NCI-H146 (cell line): ENCODE measurements at regions not wholly inside any gene's neighbourhood (a gene's known extent, or its start where the extent isn't known, plus 50 kb on each side); places are given as distances from the start of the nearest gene placed in this dataset.
"Not testable (repeated sequence)": the region's sequence is repeated elsewhere in the genome, so short reads cannot be mapped to it uniquely, and the experiment has no call there.

ENCODE experiments used
- DNase-seq: peaks from one replicate; lab custom pipeline; 2025; lab: John Stamatoyannopoulos, UW

GRCh38 chr11:33527738-33528137 is 172.9 kb downstream of the C11orf91 start:
- not testable (repeated sequence) for DNase-seq

DNA sequence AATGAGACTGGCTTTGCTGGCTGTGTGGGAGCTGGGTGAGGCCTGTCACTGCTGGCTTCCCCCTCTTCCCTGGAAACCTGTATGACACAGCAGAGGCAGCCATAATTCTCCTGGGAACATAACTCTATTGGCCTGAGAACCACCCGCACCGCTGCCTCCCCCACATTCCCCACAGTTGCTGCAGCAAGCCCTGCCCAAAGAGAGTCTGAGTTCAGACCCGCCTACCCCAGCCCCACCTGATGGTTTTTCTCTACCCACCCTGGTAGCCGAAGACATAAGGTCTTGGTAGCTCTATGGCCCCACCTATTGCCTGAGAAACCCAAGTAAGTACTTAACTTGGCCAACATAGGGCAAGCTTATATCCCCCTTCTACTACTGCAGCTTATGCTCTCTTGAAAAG is 174.8 kb downstream of the C11orf91 start:
- no peak for DNase-seq

DNA sequence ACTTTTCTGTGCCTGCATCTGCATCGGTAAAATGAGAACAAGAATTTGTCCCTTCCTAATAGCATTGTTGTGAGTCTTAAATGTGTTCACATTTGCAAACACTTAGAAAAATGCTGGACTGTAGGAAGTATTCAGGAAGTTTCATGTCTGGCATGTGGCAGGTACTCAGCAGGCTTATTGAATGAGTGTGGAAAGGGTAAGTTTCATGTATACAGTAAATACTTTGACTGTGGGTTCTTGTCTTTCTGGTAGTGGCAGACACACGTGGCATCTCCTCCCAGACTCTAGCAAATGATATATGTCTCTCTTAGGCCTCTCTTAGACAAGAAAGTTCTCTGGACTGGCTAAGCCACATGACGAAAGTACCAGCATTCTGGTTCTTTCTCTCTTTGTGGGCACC is 179.2 kb downstream of the C11orf91 start:
- DNase-seq, result no peak

GRCh38 chr11:33520112-33520511 is 180.5 kb downstream of the C11orf91 start:
- DNase-seq, result no peak

DNA sequence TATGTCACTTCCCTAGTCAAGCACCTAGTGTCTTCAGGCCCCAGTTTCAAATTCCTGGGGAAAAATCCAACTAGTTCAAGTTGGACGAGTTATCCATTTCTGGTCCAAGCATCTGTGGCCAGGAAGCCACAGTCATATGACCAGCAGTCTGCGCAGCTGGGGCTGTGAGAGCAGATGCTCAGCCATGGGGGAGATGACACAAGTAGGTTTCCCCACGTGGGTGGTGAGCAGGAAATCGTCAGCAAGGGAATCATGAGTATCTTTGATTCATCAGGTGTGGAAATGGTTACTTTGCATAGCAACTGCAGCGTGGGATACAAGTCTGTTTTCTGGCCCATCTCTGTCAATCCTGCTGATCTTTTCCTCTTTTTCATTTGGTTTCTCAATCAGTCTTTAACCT is 185.3 kb downstream of the C11orf91 start:
- DNase-seq, result no peak

GRCh38 chr11:33514079-33514925 is 186.3 kb downstream of the C11orf91 start:
- no peak for DNase-seq

GRCh38 chr11:33509632-33510031 is 191.0 kb downstream of the C11orf91 start:
- no peak for DNase-seq

DNA sequence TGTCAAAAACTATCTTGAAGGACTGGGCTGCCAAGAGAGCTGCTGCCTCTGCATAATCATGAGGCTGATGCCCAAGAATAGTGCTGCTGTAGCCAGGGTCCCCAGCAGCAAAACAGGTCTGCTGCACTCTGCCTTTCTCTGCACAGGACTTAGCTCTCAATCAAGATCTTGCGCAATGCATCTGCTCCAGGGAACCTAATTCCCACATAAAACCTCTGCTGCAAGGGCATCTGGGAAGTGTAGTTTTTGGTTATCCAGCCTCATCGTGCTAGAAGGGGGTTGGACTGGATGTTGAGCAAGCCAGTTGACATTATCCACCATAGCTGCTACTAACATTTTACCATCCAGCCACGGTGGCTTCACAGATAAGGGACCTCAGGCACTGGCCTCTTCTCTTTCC is 192.7 kb downstream of the C11orf91 start:
- DNase-seq, result no peak

GRCh38 chr11:33507356-33507755 is 193.3 kb downstream of the C11orf91 start:
- no peak for DNase-seq

GRCh38 chr11:33505093-33505492 is 195.5 kb downstream of the C11orf91 start:
- no peak for DNase-seq

GRCh38 chr11:33500861-33501479 is 199.7 kb downstream of the C11orf91 start:
- DNase-seq, result no peak

- no peak for DNase-seq
Measured at GRCh38 chr11:33500332-33500731, 200.3 kb downstream of the C11orf91 start.

DNA sequence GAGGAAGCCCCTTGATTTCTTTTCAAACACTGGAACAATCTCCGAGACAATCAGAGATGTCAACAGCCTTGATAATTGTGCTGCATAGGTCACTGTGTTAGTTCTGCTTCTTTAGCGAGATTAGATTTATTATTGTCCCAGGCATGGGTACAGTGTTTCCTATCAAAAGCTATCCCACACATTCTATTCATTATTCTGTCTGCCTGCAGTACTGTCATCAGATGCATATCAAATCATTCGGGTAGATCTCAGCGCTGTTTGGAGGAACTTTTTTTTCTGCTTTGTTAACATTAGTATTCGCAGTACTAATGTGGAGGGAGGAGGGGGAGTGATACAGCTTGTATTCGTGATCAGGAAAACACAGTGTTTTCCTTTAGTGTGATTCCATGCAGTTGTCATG is 208.0 kb downstream of the C11orf91 start:
- no peak for DNase-seq

DNA sequence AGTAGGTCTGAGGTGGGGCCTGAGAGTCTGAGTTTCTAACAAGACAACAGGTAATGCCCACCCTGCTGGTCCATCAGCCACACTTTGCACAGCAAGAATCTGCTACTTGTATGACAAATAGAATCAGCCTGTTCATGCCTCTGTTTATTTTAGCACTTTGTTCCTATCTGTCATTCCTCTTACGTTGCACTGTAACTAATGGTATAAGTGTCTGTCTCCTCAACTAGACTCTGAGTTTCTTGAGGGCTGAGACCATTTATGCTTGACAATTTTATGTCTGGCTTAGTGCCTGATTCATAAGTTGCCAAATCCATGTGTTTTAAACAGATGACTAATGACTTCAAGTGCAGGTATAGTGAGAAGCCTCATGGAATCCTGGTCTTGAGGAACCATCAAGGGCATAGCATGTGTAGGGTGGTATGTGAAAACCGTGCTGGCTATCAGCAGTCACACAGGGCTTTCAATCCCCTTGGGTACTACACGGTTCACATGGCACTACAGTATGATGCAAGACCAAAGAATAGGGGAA is 209.7 kb downstream of the C11orf91 start:
- DNase-seq, result no peak

DNA sequence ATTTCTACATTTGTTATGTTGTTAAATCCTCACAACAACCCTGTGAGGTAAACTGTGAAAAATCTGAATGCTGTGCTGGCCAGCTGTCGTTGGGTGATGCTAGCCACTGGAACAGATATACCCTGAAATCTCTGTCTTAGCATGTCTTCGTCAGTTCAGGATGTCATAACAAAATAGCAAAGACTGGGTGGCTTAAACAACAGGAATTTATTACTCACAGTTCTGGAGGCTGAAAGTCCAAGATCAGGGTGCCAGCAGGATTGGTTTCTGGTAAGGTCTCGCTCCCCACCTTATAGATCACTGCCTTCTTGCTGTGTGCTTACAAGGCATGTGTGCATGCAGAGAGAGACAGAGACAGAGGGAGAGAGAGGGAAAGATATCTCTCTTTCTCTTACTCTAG is 211.7 kb downstream of the C11orf91 start:
- no peak for DNase-seq

- no peak for DNase-seq
Measured at GRCh38 chr11:33480626-33481025, 220.0 kb downstream of the C11orf91 start.

- DNase-seq, result no peak
Measured at GRCh38 chr11:33479231-33479630, 221.4 kb downstream of the C11orf91 start.

DNA sequence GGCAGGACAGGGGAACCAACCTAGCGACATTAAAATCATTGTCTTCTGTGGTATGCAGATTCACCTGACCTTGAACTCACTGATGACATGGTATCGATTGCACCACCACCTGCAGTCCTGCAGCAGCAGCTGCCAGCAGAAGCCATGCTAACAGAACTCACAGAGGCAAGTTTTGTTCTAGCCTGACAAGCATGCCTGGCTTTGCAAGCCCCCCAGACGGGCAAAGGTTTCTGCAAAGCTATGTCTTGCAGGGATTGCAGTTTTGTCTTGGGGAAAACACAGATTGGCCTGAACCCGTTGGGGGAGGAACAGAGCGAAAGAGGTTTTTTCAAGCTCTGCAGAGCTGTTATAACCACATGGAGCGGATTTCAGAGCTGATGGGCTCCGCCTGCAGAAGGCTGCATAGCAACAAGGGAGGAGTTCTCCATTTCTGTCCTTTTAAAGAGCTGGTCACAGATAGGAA is 221.0 kb downstream of the HIPK3 start:
- DNase-seq, result peak; percentile 70

GRCh38 chr11:33476945-33477606 is 219.9 kb downstream of the HIPK3 start:
- no peak for DNase-seq

DNA sequence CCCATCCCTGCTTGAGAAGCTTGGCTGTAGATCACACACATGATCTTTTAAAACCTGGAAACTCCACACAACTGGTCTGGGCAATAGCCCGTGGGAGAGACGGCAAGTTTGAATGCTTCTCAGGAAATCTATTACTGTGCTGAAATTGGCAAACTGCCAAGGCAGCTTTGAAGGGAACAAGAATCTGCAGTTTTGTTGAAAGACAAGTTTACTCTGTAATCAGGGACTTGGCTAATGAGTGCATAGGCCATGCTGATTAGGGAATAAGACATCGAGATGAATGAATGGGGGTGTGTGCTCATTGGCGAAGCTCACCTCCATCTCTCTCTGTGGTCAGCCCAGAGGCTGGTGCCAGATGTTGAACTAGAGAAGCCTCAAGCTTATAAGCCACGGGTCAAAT is 218.8 kb downstream of the HIPK3 start:
- peak; percentile 50 for DNase-seq

DNA sequence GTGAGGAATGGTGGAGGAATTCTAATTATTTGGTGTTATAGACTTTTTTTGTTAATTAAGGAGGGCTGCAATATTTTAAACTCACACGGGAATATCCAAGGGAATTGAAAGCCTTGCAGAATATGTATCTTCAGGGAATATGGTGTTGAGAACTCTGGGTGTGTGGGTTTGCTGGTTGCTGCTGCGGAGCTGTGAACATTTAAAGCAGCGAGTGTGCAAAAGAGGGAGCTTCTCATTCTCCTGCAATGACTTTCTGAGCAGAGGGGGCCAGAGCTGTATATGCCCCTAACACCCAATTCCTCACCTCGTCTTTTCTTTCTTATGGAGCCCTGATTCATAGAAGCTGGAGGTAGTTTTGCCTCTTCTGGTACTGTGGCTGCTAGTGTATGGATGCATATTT is 217.7 kb downstream of the HIPK3 start:
- no peak for DNase-seq

DNA sequence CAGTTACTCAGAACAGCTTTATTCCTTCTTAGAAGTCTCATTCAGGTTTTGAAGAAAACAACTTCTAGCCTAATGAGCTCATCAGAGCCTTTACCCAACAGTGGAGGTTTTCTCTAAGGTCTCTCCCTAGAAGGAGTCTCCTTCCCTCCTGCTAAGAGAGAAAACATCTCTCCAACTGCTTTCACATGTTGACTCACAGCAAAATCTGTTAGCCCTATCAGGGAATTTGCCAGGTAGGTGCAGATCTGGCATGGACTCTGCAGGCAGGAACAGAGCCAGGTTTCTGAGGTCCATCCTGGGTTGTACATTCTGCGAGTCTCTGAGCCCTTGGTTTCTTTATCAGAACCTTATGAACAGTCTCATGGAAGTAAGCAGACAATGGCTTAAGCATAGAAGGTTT is 214.4 kb downstream of the HIPK3 start:
- no peak for DNase-seq

DNA sequence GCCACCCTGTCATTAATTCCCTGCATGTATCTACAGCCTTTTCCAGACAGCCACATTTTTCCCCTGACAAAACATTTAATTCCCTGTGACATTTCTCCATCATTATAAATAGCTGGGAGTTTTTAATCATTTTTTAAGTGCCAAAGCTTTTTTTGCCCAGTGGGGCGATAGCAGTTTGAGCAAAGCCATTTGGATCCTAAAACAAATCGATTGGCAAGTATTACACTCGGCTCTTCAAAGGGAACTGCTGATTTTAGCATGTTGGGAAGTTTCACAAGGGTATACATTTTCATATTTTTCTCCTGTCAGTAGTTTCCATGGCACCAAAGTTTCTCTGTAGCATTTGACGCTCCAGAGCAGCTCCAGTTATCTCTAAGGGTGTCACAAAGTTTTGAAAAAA is 210.8 kb downstream of the HIPK3 start:
- DNase-seq, result no peak
